LNCaP clone FGC (cell line): ENCODE measurements at regions not wholly inside any gene's neighbourhood (a gene's known extent, or its start where the extent isn't known, plus 50 kb on each side); places are given as distances from the start of the nearest gene placed in this dataset.

ENCODE experiments used
- DNase-seq: peaks from one replicate; pipeline ENCODE4 v3.0.0-alpha.2; 2011; ENCODE audit warnings: low read depth
- H3K4me3 ChIP-seq: 2 replicates; pipeline ENCODE4 v1.5.1; 2011; ENCODE audit warnings: mild to moderate bottlenecking, low read depth, low read length, control low read depth
- TF ChIP-seq, protein P1 (sequence below): IDR thresholded peaks from 2 replicates; pipeline ENCODE4 v1.5.1; 2012; ENCODE audit warnings: mild to moderate bottlenecking; ENCODE audit not compliant: control insufficient read depth, insufficient read depth; ENCODE audit errors: extremely low read depth

DNA sequence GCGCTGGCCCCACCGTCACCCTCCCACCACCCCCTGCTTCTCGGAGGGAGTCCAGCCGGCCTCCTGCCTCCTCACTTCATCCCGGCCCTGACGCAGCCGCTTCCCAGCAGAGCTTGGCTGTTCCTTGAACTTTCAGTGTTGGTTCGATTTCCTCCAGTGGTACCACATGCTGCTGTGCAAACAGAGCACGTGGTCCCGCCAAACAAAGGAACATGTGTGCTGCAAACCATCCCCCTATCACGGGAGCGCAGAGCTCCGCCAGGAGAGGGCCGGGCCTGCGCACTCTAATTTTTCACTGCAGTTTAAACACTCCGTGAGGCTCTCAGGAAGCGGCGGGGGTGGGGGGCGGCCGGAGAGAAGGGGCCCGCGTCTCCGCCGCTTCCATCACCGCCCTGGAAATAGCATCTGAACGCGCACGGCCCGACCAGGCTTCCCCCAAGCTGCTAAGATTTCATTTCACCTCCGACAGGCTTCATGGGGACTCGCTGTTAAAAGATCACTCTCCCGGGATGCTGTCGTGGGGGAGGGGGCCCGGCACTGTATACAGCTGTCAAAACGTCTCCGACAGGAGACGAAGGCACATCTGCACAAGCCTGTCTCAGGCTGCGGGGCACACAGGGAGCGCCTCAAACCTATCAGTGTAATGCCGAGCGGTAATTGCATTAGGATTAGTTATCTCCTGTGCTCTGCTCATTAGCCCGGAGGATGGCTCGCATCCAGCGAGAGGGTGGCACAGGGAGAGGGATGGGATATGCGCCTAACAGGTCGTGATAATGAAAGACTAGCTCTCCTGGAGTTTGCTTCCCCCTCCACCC lies 269.9 kb upstream of the SORL1-AS1 start:
- DNase-seq: peak; percentile 6
- H3K4me3 ChIP-seq: 0 out of 2 replicates have a peak overlapping the region, but pooled peaks have one; percentile 6
- TF ChIP-seq, protein P1, sequence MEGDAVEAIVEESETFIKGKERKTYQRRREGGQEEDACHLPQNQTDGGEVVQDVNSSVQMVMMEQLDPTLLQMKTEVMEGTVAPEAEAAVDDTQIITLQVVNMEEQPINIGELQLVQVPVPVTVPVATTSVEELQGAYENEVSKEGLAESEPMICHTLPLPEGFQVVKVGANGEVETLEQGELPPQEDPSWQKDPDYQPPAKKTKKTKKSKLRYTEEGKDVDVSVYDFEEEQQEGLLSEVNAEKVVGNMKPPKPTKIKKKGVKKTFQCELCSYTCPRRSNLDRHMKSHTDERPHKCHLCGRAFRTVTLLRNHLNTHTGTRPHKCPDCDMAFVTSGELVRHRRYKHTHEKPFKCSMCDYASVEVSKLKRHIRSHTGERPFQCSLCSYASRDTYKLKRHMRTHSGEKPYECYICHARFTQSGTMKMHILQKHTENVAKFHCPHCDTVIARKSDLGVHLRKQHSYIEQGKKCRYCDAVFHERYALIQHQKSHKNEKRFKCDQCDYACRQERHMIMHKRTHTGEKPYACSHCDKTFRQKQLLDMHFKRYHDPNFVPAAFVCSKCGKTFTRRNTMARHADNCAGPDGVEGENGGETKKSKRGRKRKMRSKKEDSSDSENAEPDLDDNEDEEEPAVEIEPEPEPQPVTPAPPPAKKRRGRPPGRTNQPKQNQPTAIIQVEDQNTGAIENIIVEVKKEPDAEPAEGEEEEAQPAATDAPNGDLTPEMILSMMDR: no peak

DNA sequence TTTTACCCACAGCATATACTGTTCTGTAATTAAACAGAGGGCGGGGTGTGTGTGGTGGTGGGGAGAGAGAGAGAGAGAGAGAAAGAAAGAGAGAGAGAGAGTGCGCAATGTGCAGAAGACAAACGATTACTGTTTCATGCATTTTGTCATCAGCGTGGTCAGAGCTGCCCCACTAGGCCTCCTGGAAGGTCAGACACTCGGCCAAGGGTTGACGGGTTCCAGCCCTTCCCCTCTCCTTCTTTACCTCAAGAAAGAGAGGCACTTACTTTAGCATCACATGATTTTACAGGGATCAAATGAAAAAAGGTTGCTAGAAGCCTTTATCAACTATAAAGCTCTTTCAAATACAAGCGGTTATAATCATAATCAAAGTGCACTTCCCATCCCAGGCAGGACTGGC lies 269.2 kb upstream of the SORL1-AS1 start:
- TF ChIP-seq, protein P1: no peak
- DNase-seq: no peak
- no peak overlapping the region for H3K4me3 ChIP-seq

DNA sequence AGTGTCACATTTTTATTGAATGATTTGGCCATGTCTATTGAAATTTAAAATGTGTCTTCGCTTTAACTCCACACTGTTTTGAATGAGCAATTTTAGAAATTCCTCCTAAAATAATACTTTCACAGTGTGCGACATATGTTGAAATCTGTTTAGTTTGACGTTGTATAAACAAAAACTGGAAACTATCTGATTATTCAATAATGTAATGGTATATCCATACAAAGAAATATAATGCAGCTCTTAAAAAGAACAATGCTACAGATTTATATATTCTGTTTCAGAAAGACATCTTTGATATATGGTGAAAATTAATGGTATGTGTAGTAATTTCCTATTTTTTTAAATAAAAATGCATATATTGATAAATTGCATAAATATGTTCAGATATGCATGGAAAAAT lies 268.7 kb upstream of the SORL1-AS1 start:
- H3K4me3 ChIP-seq: no peak overlapping the region
- TF ChIP-seq, protein P1: no peak
- DNase-seq: no peak

DNA sequence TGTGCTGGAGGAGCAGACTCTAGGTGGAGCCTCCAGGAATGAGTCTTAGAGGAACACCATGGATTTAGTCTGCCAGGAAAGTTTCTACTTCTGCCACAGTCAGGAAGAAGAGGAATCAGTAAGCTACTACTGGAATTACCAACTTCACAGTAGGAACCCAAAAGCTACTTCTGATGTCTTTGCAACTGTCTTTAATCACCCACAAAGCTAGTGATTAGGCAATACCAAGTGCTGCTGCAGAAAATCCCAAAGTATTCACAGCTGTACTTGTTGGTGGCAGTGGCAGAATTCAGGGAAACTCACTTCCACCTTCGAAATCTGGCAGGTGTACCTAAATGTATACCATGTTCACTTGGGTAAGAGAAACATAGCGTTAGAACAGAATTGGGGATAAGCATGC lies 264.5 kb upstream of the SORL1-AS1 start:
- DNase-seq: no peak
- TF ChIP-seq, protein P1: no peak
- H3K4me3 ChIP-seq: no peak overlapping the region

DNA sequence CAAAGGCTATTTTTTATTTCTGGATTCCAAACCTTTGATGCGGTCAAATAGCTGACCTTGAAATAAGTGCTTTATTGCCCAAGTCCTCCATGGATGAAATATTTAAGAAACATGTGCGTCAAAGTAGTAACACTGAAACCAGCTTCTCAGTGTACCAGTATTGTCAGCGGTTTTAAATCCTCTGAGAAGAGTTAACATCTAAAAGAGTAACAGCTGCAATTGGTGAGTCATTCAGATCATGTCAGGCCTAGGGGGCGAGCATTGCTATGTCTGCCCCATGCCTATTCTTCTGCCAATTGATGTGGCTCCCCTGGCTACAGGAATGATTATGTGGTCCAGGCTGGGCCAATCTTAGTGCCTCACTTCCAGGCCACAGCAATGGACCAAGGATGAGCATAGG lies 263.3 kb upstream of the SORL1-AS1 start:
- TF ChIP-seq, protein P1: no peak
- no peak overlapping the region for H3K4me3 ChIP-seq
- DNase-seq: no peak

DNA sequence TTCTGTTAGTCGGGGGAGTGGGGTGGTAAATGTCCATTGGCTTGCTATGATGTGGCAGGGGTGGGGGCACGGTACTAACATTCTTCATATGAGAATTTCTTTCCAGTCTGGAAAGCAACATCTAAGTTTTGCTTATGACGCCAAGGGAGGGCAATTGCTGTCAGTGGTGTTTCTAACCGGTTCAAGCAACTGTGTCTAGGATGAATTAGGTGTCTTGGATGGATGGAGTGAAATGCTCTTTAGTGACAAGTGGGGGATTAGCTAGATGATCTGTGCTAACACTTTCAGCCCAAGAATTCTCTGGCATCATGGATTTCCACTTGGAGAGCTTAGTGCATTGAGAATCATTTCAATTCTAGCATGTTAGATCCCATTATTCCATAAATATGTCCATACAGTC lies 262.6 kb upstream of the SORL1-AS1 start:
- H3K4me3 ChIP-seq: no peak overlapping the region
- DNase-seq: no peak
- TF ChIP-seq, protein P1: no peak

DNA sequence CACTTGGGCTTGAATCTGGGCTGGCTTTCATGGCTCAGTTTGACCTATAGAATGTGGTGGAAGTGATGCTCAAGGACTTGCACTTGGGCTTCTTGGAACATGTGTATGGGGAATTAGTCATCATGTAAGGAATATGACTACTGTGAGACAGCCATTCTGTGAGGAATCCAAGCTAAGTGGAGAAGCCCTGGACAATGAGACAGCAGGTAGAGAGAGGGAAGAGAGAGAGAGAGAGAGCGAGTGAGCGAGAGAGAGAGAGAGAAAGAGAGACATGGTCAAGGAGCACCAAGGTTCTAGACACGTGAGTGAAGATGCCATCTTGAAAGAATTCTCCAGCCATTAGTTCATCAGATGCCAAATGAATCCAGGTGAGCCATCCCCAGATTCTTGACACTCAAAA lies 261.6 kb upstream of the SORL1-AS1 start:
- DNase-seq: no peak
- TF ChIP-seq, protein P1: no peak
- no peak overlapping the region for H3K4me3 ChIP-seq
